Pons (tissue), 1 donor: ENCODE measurements at regions not wholly inside any gene's neighbourhood (a gene's known extent, or its start where the extent isn't known, plus 50 kb on each side); places are given as distances from the start of the nearest gene placed in this dataset.

ENCODE experiments used
- DNase-seq: peaks from one replicate; pipeline ENCODE4 v3.0.0-alpha.2; 2016; ENCODE audit warnings: low spot score

DNA sequence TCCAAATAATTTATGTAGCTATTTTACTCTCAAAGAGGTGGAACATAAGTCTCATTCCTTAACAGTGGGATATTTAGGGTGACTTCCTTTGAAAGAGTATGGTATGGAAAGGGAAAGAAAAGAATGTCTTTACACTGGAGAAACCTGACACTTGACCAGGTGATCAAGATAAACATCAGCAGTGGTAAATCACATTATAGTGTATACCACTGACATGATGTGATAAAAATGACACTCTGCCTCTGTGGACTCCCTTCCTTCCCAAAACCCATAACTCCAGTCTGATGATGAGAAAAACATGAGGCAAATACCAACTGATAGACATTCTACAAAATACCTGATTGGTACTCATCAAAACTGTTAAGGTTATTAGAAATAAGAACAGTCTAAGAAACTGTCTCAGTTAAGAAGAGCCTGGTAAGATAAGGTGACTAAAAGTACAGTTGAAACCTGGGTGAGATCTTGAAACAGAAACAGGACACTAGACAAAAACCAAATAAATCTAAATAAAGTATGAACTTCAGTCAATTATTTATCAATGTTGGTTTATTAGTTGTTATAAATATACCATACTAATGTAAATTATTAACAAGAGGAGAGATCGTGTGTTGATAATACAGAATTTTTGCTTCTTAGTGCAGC is 144.2 kb upstream of the PCDH18 start:
- no peak for DNase-seq

DNA sequence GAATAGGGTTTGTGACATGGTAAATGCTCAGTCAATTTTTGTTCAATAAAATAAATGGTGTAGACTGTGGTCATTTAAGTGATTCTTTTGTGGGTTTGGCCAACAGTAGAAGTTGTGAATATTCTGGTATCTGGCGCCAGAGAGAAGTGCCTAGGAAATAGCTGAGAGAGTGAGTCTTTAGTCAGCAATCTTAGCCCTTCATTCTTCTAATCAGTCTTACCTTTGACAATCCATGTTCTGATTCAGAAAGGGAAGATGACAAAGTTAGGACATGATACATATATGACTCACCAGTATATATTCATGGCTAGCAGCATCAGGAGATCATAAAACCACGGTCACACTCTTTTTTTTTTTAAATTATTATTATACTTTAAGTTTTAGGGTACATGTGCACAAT is 141.8 kb upstream of the PCDH18 start:
- no peak for DNase-seq

DNA sequence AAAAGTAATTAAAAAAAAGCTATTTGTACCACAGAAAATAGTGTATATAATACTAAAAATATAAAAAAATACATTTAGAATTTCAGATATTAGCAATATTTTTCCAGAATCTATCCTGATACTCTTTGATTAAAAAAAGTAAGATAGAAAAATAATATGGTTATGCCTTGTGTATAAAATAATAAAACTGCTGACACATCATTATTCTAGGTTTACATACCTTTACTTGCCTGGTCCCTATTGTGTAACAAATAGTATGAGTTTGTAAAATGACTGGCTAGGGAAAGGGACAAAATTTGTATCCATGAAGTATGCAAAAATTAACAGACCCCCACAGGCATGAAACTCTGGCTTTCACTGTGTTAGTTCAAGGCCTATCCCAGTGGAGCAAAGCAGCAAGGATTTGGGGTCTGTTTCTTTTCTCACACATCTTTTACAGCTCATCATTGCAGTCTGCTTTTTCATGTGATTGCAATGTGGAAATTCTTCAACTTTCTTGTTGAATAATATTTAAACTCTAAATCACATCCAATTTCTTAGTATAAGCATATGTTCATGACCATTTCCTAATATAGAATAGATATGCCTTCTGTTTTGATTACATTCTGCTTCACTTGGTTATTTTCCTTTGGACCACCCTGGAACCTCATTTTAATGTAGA is 136.7 kb upstream of the PCDH18 start:
- no peak for DNase-seq

DNA sequence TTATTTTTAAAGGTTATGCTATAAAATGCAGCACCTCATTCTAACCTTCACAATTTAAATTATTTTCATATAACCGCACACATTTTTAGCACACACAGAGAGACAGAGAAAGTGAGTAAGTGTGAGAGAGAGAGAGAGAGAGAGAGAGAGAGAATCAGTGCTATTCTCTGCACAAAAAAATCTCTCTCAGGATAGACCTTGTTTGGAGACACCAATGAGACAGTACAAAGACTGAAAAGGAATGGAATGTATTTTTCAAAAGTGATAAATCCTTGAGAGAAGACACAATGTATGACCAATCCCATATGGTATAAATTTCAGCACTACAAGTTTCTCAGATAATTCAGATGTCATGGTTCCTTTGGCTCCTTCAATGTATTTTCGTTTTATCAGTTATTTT is 132.1 kb upstream of the PCDH18 start:
- DNase-seq: no peak

DNA sequence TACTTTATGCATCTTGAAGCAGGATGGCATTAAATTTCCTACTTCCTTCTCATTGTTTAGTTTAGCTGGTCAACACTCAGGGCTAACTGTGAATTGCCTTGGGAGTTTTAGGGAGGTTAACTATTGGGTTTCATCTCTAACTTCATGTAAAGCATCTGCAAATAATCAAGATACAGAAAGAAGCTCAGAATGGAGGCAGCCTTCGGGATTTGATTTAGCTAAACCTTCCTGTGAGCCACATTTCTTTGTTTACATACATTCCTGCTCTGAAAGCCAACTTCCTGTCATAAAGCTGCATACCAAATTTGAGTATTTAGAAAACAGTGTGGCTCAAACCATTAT is 131.7 kb upstream of the PCDH18 start:
- DNase-seq: no peak

DNA sequence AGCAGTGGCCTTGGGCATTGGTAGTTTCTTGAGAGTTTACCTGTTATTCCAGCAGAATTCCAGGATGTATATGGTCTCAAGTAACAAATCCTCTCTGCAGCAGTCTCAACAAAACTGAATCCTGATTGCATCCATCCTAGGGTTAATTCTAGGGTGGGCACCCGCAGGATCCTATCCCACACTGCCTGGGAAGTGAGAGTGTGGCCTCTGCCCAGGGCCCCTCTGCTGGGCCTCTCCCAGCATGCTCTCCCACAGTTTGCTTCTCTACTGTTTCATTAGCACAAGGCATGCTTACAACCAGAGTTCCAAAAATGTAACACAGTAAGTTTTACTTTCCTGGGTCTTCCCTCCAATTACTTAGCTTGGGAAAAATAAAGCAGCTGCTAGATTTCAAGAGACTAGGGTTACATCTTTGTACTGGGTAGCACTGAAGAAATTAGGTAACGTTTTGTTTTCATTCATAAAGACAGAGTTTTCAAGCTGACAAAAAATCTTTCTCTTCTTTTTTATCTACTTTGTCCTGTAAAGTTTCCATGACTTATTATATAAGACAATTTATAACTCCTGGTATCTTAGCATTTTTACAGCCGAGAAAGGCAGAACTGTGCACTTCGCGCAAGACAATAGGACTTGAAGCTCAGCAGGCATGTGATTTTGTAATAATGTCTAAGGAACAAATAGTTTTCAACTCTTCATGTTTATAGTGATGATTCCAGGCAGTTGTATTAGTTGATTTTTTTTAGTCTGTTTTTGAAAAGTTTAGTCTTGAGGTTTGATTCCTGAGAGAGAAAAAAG is 131.2 kb upstream of the PCDH18 start:
- no peak for DNase-seq

DNA sequence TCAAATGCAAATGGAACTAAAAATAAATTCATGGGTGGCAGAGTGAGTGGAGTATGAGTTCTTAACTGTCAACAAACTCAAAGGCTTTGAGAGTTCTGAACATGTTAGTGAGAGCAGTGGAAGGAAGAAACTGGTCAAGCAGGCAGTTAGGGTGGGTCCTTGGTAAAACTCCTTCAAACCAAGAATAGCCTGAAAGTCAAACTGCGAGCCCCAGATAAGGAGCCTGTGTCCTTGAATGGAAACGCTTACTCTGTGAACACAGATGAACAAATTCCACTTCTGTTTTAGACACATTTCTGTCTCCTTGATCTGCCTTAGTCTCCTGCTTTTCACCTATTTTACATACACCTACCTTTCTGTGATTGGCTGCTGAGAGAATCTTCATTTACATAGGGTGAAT is 129.4 kb upstream of the PCDH18 start:
- no peak for DNase-seq

DNA sequence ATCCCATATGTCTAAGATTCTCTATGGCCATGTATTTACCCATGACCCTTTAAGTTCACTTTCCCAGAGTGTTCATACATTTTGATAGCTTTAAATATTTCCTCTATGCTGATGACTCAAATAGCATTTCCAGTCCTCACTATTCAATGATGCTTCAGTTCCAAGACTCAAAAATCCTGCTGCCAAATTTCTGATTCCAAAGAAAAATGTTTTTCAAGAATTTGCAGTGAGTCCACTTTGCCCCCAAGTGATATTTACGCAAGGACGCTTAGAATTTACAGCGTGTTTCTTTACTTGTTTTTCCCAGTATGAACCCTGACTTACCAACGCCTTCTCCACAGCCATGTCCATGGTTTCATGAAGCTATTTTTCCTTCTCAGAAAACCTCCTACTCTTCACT is 127.9 kb upstream of the PCDH18 start:
- DNase-seq: no peak

DNA sequence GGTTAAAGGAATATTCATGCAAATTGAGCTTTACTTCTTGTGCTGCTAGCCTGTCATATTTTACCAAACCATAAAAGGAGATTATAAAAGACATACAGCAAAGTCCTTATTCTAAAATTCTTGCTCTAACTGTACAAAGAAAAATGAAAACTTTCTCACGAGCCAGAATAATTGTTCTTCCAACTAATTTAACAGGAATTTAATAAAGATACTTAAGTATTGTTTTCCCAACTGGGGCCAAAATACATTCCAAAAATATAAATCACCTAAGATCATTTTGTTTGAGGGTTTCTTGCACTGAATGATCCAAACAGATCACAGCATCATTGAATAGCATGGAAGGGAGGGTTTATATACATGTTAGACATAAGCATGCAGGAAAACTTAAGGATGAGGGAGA is 127.1 kb upstream of the PCDH18 start:
- DNase-seq: no peak

DNA sequence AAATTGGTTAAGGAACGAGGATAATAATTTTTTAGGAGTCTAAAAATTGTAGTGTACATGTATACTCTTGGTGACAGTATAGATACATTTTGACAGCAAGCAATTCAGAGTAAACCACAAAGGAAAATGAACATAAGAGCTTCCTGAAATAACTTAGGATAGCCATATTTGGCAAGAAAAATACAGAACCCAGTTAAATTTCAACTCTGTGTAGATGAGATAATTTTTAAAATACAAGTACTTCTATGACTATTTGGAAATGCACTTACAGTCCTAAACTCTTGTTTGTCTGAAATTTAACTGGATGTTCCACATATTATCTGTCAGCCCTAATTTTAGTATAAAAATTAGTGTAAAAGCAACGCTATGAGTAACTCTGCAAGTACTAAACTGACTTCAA is 124.4 kb upstream of the PCDH18 start:
- DNase-seq: no peak

DNA sequence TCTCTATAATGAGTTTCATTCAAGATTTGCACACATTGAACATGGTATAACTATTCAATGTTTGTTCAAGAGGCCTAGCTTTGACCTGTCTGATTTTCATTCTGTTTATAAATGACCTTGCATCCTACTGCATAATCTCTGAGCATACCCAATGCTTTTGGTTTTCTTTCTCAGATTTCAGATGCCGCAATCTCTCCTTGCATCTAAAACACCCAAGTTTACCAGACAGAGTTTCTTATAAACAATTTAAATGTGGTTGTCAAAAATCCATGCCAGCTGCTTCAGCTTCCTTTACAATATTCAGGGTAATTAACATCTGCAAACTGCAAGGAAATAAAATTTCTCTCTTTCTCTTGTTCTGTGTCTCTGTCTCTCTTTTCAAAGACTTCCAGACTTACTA is 123.0 kb upstream of the PCDH18 start:
- no peak for DNase-seq

DNA sequence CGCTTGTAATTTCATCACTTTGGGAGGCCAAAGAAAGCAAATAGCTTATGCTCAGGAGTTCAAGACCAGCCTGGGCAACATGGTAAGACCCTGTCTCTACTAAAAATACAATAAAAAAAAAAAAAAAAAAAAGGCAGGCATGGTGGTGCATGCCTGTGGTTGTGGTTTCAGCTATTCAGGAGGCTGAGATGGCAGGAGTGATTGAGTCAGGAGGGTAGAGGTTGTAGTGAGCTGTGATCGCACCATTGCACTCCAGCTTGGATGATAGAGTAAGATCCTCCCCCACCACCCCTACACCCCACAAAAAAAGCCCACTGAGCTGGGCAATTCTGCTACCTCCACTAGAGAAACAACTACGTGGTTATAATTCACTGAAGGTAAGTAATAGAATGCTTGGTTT is 118.8 kb upstream of the PCDH18 start:
- DNase-seq: no peak

DNA sequence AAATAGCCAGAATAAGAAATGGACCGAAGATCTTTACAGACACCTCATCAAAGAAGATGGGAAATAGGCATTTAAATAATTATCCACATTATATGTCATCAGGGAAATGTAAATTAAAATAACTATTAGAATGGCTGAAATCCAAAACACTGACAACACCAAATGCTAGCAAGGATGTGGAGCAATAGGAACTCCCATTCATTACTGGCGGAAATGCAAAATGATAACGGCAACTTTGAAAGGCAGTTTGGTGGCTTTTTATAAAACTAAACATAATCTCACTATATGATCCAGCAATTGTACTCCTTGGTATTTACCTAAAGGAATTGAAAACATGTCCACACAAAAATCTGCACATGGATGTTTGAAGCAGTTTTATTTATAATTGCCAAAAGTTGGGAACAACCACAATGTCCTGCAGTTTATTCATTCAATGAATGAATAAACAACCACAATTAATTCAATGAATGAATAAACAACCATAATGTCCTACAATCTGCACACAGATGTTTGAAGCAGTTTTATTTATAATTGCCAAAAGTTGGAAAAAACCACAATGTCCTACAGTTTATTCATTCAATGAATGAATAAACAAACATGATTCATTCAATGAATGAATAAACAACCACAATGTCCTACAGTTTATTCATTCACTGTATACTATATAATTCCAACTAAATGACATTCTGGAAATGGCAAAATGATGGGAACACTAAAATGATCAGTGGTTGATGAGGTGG is 117.6 kb upstream of the PCDH18 start:
- DNase-seq: no peak

DNA sequence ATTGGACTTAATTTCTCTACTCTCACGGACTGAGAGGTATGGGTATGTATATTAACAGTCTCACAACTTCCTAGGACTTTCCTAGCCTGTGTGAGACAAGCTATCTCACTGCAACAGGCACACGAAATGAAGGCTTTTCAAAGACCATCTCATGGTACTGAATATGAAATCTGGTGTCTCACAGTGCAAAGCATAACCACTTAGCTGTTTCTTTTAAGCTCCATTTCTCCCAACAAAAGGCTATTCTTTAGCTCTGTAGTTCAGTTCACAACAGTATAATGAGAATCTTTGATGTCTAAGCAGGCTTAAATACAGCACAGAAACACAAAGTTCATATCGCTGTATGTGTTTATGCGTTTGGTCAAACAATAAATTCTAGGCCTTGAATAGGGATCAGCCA is 116.2 kb upstream of the PCDH18 start:
- peak; percentile 88 for DNase-seq

DNA sequence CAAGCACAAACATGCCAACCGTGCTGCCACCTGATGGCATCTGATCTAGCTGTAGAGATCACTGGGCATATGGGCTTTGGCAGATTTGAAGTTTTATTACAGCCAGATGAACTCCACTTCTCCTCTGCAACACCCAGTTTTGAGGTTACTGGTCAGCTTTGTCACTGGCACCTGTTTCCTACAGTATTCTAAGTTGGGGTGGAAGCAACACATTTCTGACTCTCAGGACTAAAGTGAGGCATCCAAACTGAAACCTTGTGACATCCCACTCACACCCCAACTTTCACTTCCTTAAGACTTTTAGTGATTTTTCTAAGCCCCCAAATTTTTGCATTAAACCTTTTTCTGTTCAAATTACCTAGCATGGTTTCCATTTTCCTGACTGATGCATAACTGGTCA is 115.1 kb upstream of the PCDH18 start:
- DNase-seq: no peak

DNA sequence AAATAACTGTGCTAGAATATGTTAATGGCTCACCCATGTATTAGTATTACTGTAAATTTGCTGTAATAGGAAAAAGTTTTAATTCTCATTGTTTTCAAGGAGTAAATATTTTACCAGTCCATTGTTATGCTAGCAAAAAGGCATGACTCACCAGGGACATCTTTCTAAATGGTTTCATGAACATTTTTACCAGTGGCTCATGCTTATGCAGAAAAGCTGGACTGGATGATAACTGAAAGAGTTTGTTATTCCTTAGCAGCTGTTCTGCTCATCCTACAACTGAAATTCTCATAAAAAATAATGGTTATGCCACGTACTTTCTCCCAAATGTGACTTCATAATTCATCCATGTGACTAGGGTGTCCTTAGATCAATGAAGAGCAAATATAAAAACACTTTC is 111.9 kb upstream of the PCDH18 start:
- no peak for DNase-seq

DNA sequence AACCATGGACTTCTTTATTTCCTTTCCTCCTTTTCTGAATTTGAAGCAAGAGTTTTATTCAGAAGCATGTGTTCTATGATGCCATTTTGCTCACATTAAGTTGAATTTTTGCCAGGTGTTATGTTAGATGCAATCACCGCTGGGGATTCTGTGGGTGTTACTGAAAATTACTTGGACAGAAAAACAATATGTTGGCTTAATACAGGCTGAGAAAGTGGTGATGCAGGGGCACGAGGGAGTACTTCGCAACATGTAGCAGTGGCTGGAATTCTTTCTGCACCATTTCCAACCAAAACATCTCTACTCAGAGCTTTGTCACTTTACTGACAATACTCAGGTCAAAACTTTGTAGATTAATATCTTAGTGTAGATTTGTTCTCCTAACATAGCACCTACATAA is 109.2 kb upstream of the PCDH18 start:
- DNase-seq: no peak

DNA sequence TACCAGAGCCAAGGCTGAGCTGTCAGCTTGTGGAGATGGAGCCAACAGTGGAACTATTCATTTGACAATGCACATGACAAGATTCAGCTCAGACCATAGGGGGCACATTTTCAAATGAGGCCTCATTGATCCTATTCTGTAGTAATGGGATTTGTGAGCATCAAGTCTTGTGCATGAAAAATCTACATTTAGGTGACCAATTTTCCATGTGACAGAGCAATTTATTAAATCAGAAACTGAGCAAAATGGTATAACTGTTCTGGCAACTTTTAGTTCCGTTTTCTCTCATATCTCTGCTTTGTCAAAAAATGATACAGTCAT is 108.5 kb upstream of the PCDH18 start:
- DNase-seq: no peak

DNA sequence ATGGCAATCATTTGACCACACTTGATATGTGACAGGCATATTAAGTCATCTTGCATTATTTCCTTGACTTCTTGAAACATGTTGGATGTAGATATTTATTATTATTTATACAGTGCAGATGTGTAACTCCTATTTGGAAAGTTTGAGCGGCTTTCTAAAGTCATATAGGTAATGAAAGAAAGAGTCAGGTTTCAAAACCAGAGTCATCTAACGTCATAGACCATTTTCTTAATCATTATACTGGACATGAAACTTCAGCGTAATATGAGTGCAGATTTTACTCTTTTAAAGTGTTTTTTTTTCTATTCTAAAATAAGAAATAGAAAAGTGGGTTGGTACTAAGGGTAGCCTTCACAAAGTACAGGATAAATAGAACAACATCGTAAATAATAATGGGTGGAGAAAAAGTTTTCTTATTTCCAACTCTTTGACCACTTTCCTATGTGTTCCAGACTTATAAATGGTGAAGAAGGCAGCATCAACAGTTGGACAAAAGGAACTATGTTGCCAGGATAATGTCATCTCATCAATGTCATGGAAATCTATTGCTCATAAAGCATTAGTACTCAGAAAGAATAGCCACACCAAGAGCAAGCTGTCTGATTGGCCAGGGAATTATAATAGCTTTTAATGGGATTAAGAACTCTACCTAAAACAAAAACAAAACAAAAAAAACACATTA is 108.0 kb upstream of the PCDH18 start:
- no peak for DNase-seq

DNA sequence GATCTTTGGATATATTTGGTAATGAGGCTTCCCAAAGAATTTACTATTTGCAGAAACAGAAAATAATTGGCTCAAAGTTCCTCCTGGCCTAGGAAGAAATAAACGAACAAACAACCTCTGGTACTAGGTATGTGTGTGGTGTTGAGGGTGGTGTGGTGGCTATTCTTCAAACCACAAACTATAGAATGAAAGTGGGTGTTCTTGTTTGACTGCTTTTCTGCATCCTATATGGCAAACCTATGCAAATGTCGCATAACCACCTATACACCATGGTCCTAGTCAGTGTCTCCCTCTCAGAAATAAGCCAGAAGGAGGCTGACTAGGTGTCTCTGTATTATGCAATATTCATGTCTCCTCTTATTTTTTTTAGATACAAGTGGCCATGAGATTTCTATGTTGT is 106.6 kb upstream of the PCDH18 start:
- no peak for DNase-seq

DNA sequence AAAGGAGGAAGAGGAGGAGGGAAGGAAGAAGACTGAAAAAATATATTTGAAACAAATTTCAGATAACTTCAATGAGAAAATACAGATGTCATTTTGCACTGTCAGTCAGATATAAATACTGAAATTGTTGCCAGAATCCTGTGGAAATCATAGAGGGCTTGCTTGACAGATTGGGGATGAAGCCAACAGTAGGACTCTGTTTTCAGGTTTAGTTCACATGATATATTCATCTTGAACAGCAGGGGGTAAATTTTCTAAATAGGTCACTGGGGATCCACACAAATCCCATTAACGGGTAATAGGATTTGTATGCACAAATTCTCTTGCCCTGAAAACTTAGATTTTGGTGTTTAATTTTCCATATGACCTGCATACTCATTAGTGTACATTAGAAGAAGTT is 103.3 kb upstream of the PCDH18 start:
- no peak for DNase-seq

DNA sequence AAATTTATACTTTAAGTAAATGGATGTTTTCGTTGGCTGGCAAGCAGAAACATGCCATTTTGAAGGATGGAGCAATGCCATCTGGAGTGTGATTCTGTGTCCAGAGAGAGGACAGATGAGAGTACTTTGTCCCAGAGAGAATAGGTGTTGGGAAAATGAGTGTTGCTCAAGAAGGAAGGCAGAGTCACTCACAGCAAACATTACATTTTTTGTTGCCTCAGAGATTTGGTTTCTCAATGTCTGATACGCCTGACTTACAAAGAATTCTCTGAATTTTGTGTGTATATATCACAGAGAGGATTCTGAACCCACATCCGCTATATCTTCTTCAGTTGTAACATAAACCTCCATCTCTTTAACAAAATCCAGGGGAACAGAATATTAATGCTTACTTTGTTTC is 102.8 kb upstream of the PCDH18 start:
- DNase-seq: no peak

DNA sequence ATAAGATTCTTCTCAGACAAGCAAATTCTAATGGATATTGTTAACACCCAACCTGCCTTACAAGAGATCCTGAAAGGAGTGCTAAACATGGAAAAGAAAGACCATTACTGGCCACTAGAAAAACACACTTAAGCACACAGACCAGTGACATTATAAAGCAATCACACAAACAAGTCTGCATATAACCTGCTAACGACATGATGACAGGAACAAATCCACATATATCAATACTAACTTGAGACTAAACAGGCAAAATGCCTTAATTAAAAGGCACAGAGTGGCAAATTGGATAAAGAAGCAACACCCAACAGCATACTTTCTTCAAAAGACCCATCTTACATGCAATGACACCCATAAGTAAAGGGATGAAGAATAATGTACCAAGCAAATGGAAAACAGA is 100.5 kb upstream of the PCDH18 start:
- no peak for DNase-seq
